Thymus (tissue), 11 donors: ENCODE measurements at regions not wholly inside any gene's neighbourhood (a gene's known extent, or its start where the extent isn't known, plus 50 kb on each side); places are given as distances from the start of the nearest gene placed in this dataset.
"Not testable (repeated sequence)": the region's sequence is repeated elsewhere in the genome, so short reads cannot be mapped to it uniquely, and the experiment has no call there.

Experiments
- DNase-seq, 9 donors: peaks; one replicate each; pipeline ENCODE4 v3.0.0-alpha.2; 2013; ENCODE audit warnings: low spot score in 9 of 9, low read depth in 6 of 9, missing footprints in 1 of 9
- H3K27ac ChIP-seq, 2 donors: one replicate each; pipeline ENCODE4 v1.5.1; 2013; ENCODE audit warnings: control low read depth in 1 of 2, low read depth in 1 of 2, low read length in 1 of 2, mild to moderate bottlenecking in 1 of 2, moderate library complexity in 1 of 2
- H3K27me3 ChIP-seq, 2 donors: one replicate each; pipeline ENCODE4 v1.5.1; 2013; ENCODE audit warnings: low read length in 1 of 2; ENCODE audit not compliant: control insufficient read depth in 2 of 2, insufficient read depth in 1 of 2
- H3K36me3 ChIP-seq, 2 donors: one replicate each; pipeline ENCODE4 v1.5.1; 2013; ENCODE audit warnings: low read length in 1 of 2, mild to moderate bottlenecking in 1 of 2, moderate library complexity in 1 of 2; ENCODE audit not compliant: control insufficient read depth in 2 of 2, insufficient read depth in 2 of 2
- H3K4me1 ChIP-seq, 2 donors: one replicate each; pipeline ENCODE4 v1.5.1; 2013; ENCODE audit warnings: low read length in 2 of 2; ENCODE audit not compliant: control insufficient read depth in 2 of 2, insufficient read depth in 2 of 2
- H3K4me3 ChIP-seq, 2 donors: one replicate each; pipeline ENCODE4 v1.5.1; 2013; ENCODE audit warnings: low read length in 2 of 2, control low read depth in 1 of 2, mild to moderate bottlenecking in 1 of 2
- H3K9me3 ChIP-seq, 2 donors: one replicate each; pipeline ENCODE4 v1.5.1; 2013; ENCODE audit warnings: low read length in 1 of 2, mild to moderate bottlenecking in 1 of 2; ENCODE audit not compliant: control insufficient read depth in 2 of 2, insufficient read depth in 1 of 2
- WGBS: extraction: QIAGEN DNeasy Blood & Tissue Kit; methylation state at CpG from one replicate; pipeline ENCODE4 v1.1.7; 2013; 5-methylcytosine and 5-hydroxymethylcytosine counted together
- donor health status: healthy.

DNA sequence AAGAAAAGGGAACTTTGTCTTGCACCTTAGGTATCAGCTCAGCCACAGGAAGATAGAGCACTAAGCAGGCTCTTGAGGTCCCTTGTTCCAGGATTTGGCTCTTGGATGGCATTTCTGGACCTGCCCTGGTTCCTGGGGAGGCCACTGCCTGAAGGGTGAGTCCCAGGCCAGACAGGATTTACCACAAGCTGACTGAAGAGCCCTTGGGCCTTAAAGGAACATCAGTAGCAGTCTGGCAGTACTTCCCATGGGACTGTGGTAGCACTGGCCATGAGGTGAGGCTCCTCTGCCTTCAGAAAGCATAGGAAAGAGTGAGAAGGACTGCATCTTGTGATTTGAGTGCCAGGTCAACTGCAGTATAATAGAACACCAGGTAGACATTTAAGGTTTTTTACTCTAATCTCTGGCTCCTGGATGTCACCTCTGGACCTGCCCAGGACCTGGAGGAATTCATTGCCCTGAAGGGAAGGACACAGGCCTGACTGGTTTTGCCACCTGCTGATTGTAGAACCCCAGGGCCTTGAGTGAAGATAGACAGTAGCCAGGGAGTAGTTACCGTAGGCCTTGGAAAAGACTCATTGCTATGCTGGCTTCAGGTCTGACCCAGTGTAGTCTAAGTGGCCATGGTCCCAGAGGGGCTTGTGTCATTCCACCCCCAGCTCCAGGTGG lies 154.4 kb upstream of the CREB1 start:
- H3K4me1 ChIP-seq: no peaks in the 10 kb centered on the region
- no peaks in the 10 kb centered on the region for H3K36me3 ChIP-seq
- DNase-seq: no peak
- no peak overlapping the region for H3K27ac ChIP-seq
- WGBS: 98% methylated on average over 1 of the region's 1 CpG
- H3K9me3 ChIP-seq: no peaks in the 10 kb centered on the region
- no peaks in the 10 kb centered on the region for H3K27me3 ChIP-seq
- H3K4me3 ChIP-seq: no peak overlapping the region

DNA sequence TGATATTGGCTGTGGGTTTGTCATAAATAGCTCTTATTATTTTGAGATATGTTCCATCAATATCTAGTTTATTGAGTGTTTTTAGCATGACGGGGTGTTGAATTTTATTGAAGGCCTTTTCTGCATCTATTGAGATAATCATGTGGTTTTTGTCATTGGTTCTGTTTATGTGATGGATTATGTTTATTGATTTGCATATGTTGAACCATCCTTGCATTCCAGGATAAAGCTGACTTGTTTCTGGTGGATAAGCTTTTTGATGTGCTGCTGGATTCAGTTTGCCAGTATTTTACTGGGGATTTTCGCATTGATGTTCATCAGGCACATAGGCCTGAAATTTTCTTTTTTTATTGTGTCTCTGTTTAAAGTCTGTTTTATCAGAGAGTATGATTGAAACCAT lies 151.1 kb upstream of the CREB1 start:
- H3K4me3 ChIP-seq, H3K36me3 ChIP-seq, H3K27ac ChIP-seq, H3K4me1 ChIP-seq, H3K27me3 ChIP-seq, DNase-seq: not testable (repeated sequence)
- peaks cover 2 to 12% of the 10 kb centered on the region in 2 donors for H3K9me3 ChIP-seq
- 96% methylated on average over 2 of the region's 2 CpGs for WGBS

DNA sequence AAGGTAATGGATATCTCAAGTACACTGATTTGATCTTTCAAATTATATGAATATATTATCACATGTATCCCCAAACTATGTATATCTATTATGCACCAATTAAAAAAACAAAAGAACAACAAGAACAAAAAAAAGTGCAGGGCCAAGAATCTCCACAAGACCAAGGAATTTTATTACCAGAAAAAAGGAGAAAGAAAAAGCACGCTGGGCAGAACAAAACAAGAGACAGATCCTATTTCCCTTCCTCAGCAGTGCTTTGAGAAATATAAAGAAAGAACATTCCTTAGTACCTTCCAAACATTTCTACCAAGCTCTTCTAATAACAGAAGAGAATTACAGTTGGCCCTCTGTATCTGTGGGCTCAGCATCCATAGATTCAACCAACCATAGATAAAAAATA lies 144.7 kb upstream of the CREB1 start:
- H3K36me3 ChIP-seq: no peaks in the 10 kb centered on the region
- WGBS: 90% methylated on average over 1 of the region's 1 CpG
- no peak overlapping the region for H3K4me3 ChIP-seq
- no peak overlapping the region for H3K27ac ChIP-seq
- no peaks in the 10 kb centered on the region for H3K4me1 ChIP-seq
- peaks cover 2 to 12% of the 10 kb centered on the region in 2 donors for H3K9me3 ChIP-seq
- no peaks in the 10 kb centered on the region for H3K27me3 ChIP-seq
- DNase-seq: no peak

DNA sequence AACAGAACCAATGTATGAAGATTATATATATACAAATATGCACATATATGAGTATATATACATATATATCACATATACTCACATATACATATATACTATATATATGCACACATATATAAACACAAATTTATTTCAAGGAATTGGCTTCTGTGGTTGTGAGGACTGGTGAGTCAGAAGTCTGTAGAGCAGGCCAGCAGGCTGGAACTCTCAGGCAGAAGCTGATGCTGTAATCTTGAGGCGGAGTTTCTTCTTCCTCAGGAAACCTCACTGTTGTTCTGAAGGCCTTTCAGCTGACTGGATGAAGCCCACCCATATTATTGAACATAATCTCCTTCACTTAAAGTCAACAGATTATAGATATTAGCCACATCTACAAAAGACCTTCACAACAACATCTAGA lies 143.9 kb upstream of the CREB1 start:
- Histone ChIP-seq H3K9me3 (peaks cover 2 to 9% of the 10 kb centered on the region in 2 donors), H3K4me1 (no peaks in the 10 kb centered on the region), H3K27ac (no peak overlapping the region), H3K27me3 (no peaks in the 10 kb centered on the region), H3K4me3 (no peak overlapping the region), H3K36me3 (no peaks in the 10 kb centered on the region)
- 96% methylated on average over 1 of the region's 1 CpG for WGBS
- DNase-seq: no peak

DNA sequence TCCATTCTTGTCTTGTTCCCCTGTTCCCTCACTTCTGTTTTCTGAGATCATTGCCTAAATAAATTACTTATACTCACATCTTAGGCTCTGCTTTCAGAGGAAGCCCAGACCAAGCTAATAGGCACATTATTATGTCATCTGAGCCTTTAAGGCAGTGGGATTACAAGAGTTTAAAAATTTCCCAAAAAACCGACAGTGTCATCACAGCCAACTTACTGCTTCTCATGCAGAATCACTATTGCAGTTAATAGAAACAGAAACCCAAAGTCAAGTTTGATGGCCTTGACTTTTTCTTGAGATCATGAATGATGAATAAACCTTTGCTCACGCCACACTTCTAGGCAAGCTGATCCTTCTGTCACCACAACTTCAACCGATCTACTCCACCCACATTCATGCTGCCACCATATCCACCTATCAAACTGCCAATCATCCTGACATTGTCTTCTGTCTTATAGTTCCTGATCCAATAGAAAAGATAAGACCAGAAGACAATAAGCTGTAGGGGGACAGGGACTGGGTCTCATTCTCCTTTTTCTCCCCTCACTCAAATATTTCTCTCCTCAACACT lies 142.7 kb upstream of the CREB1 start:
- 94% methylated on average over 3 of the region's 3 CpGs for WGBS
- Histone ChIP-seq H3K9me3 (peaks cover 0 to 4% of the 10 kb centered on the region in 2 donors), H3K27ac (no peak overlapping the region), H3K4me1 (no peaks in the 10 kb centered on the region), H3K36me3 (no peaks in the 10 kb centered on the region), H3K27me3 (no peaks in the 10 kb centered on the region), H3K4me3 (no peak overlapping the region)
- no peak for DNase-seq

DNA sequence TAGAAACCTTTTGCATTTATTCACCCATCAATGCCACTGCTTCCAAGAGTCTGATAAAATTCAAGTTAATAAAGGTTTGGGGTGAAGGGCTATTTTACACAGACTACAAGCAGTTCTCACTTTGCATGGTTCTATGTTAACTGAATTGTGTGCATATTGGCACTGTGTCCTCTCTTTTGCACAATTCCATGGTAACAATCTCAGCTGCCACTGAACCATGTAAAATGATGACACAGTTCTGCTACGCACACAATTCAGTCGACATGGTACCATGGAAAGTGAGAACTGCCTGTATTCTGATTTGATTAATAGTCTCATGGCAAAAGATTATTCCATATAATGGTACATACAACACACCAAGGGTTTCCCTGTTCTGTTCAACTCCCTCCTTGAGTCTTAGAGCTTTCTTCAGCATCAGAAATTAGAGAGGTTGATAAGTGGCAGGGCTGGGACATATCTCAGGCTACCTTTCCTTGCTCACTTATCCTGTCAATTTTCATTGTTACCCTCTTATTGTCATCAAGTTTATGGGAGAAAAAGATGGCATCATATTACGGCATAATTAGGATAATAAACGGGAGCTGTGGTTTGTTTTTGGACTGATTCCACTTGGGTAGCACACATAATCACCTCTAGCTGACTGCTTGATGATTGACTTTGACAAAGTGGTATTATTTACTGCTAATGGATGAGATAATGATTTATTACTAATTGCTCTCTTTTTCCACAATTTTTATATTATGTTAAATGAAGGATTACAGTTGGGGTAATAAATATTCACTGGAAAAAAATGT lies 139.3 kb upstream of the CREB1 start:
- Histone ChIP-seq H3K27me3 (no peaks in the 10 kb centered on the region), H3K4me1 (no peaks in the 10 kb centered on the region), H3K9me3 (no peaks in the 10 kb centered on the region), H3K36me3 (no peaks in the 10 kb centered on the region), H3K4me3 (no peak overlapping the region), H3K27ac (no peak overlapping the region)
- WGBS: 97% methylated on average over 4 of the region's 4 CpGs
- DNase-seq: no peak

DNA sequence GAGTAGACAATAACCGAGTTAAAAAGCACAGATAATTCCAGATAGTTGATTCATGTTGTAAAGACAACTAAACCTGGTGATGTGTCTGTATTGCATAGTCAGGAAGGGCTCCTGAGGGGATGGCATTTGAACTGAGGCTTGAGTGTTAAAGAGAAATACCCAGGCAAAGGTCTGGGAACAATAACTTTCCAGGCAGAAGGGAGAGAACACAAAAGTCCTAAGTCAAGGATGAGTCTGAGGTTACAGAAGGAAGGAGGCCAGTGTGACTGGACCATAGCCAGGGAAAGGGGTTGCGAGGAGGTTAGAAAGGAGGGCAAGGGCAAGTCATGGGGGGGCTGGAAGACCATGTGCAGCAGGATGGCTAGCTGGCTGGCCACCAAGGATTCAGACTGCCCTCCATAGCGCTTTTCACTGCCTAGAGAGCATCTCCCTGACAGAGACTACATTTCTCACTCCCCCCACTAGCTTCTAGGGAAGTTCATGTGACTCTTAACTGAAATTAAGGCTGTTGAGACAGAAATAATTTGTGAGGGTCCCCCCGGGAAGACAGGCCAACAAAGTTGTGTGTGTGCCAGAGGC lies 135.5 kb upstream of the CREB1 start:
- no peak overlapping the region for H3K27ac ChIP-seq
- H3K4me1 ChIP-seq: no peaks in the 10 kb centered on the region
- DNase-seq: no peak
- no peaks in the 10 kb centered on the region for H3K9me3 ChIP-seq
- no peak overlapping the region for H3K4me3 ChIP-seq
- no peaks in the 10 kb centered on the region for H3K36me3 ChIP-seq
- WGBS: 93% methylated on average over 4 of the region's 4 CpGs
- no peaks in the 10 kb centered on the region for H3K27me3 ChIP-seq

DNA sequence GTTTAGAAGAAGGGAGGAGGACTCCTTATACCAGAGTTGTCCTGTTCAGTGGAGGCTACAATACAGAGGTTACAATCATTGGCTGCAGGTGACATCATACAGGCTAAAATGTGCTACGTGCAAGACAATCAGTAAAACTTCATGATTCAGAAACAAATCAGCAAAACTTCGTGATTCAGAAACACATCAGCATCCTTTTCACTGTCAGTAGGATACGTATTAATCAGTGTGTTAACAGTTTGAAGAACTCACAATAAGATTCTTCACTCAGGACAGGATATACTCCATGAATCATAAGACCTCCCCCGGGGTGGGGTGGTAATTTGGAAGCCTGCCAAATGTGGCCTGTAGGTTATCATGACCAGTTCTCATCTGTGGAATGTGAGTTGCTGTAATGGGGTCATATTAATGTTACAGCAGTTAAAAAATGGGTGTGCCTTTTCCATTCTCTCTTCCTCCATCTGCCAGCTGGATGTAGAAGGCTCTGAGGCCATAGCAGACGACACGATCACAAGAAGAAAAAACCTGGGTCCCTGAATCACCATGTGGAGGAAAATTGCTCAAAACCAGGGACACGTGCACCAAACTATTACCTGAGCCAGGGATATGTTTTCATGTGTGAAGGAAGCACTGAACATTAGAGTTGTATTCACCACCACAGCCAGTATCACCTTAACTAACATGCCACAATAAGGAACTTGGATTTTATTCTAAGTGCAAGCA lies 134.8 kb upstream of the CREB1 start:
- Histone ChIP-seq H3K4me3 (no peak overlapping the region), H3K9me3 (no peaks in the 10 kb centered on the region), H3K27ac (no peak overlapping the region), H3K36me3 (no peaks in the 10 kb centered on the region), H3K27me3 (no peaks in the 10 kb centered on the region), H3K4me1 (no peaks in the 10 kb centered on the region)
- no peak for DNase-seq
- 80% methylated on average over 7 of the region's 7 CpGs for WGBS
